ENCODE measurements at regions not wholly inside any gene's neighbourhood (a gene's known extent, or its start where the extent isn't known, plus 50 kb on each side); places are given as distances from the start of the nearest gene placed in this dataset.

DNA sequence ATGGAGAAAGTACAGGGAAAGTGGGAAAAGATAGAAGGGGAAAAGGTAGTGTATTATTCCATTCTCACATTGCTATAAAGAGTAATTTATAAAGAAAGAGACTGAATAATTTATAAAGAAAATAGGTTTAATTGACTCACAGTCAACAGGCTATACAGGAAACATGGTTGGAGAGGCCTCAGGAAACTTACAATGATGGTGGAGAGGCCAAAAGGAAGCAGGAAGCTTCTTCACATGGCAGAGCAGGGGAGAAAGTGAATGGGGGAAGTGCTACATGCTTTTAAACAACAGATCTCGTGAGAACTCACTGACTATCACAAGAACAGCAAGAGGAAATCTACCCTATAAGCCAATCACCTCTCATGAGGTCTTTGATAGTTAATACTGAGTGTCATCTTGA lies 725.0 kb upstream of the FLRT2 start:
- DNase-seq = no peak

DNA sequence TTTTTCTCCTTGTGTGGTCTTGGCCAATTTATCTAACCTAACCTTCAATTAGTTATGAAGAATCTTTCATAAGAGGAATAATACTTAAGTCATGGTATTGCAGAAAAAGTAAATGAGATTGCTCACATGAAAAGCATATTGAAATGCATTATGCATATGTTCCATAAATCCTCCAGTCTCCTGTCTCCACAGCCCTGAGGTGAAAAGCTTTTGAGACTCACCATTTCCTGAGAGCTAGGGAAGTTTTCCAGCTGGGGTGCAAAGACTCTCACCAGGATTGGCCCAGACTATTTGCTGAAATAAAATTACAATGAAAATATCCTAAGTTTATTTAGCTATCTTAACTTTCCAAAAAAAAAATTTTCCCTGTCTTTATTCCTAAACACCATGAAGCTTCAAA lies 723.8 kb upstream of the FLRT2 start:
- DNase-seq = no peak

DNA sequence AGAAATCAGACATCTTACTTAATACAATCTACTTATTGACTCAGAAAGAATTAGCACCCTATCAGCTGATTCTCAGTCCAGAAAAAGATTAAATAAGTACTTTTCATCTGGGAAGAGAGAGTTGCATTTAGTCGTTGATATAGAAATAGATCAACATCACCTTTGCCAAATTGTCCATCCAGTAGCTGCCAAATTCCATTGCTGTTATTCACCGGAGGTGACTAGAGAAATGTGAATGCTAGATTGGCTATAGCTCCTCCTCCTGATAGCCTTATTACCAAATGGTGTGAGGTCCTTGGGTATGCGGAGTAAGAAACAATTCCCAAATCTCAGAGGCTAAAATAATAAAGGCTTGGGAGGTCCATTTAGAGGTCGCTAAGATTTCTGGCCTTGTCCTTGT lies 723.3 kb upstream of the FLRT2 start:
- DNase-seq = no peak

DNA sequence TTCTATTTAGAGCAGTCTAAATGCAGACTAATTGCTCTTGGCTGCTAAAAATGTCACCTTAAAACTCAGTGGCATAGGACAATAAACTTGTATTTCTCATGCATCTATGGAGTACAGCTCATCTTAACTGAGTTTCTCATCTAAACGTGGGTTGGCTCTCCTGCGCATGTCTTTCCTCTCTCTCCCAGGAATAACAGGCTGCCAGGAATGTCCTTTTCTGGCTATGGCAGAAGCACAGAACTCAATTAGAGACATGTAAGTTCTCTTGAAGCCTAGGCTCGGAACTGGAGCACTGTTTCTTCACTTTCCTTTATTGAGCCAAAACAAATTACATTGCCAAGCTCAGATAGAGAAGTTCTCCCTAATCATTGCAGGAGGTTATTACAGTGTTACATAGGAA lies 722.3 kb upstream of the FLRT2 start:
- no peak for DNase-seq

DNA sequence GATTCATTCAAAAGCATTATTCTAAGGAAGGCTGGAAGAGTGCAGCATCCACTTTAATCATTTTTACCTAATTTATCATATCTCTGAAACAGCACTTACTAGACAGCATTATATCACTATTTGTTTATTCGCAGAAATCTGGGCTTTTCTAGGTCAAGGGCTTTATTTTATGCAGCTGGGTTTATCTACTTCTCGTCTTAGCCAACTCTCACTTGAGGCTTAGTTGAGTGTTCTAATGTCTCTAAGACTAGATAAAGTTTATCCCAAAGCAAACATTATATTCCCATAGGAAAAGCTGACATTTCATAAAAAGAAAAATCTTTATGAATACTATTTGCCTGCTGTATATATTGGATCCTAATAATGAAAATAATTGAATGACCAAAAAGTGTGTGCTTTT lies 720.8 kb upstream of the FLRT2 start:
- DNase-seq = no peak

DNA sequence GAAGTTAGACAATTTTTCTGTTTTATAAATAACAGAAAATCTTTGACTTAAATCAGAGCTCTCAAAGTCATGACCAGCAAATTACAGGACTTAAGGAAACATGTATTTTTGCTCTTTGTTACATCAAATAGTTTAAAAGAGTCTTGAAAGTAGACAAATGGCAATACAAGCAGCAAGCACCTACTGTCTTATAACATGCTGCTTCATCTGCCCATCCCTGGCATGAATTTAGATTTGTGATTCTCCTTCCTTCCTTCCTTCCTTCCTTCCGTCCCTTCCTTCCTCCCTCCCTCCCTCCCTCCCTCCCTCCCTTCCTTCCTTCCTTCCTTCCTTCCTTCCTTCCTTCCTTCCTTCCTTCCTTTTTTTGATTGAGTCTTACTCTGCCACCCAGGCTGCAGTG lies 715.6 kb upstream of the FLRT2 start:
- DNase-seq = no peak

DNA sequence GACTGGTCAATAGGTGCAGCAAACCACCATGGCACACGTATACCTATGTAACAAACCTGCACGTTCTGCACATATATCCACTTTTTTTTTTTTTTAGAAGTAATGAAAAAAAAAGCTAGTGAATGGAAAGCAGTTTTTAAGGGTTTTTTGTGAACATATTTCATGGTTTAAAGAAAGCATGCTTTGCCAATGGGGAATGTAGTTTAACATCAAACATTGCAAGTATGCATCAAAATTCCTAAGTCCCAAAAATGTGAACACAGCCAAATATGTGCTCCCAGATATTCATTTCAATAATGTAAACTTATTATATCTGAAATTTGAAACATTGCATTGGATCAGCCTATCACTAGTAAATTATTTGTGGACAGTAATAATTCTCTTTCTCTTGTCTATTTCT lies 710.4 kb upstream of the FLRT2 start:
- no peak for DNase-seq

DNA sequence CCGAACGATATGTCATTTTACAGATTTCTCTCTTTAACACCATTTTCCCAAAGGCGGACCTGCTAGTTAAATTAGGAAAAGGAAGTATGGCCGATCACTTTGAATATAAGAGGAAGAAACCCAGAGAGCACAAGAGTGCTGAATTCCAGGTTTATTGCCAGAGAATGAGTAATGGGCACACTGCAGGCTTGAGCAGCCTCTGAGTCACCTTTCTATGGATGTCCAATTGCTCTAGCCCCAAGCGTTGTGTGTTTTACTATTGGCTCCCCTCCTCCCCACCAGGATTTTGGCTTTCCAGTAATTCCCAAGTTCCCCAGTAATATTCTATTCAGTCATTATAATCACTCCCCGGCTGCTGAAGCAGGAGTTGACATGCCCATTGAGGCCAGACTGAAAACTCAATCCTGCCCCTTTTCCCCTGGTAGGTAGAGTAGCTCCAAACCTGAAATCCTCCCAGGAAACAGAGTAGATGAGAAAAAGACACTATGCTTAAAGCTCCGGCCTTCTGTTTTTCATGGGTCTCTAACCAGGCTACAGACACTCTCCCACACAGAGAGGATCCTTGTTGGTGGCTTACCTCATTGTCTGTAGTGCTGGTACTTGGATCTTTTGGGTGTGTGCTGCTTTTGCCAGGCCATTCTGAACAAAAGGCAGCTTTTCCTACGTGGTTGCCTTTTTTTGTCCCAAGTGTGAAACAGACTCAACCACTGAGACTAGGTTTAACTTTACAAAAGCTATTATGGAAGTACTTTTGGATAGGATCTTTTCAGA lies 704.3 kb upstream of the FLRT2 start:
- DNase-seq = no peak

DNA sequence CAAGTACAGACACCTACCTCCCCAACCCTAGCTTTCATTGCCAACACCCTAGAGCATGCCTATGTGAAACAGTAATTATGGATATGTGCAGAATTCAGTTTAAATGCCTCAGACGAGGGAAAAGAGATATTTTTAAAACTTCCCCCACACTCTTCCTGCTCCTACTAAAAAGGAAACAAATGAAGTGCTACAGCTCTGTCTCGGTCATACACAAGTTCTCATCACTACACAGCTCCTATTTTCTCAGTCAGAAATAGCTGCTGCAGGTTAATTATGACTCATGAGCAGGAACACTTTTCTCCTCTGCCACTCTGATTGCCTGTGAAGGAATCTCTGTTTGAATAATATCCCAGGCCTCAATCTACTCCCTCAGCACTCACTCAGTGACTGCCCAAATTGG lies 703.6 kb upstream of the FLRT2 start:
- DNase-seq = no peak

DNA sequence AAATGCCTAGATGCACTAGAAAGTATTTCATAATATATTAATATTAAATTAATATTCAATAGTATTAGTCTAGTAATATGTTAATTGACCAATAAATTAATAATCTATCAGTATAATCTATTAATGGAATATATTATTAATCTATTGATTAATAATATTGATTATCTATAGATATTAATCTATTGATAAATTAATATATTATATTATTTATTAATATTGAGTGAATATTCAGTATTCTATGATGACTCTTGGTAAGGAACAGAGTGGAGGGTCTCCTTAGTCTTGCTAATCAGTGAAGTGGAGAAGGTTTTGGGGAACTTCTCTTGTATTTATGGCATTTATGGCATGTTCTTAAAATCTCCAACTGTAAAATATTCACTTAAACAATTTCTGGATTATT lies 679.3 kb upstream of the FLRT2 start:
- no peak for DNase-seq

DNA sequence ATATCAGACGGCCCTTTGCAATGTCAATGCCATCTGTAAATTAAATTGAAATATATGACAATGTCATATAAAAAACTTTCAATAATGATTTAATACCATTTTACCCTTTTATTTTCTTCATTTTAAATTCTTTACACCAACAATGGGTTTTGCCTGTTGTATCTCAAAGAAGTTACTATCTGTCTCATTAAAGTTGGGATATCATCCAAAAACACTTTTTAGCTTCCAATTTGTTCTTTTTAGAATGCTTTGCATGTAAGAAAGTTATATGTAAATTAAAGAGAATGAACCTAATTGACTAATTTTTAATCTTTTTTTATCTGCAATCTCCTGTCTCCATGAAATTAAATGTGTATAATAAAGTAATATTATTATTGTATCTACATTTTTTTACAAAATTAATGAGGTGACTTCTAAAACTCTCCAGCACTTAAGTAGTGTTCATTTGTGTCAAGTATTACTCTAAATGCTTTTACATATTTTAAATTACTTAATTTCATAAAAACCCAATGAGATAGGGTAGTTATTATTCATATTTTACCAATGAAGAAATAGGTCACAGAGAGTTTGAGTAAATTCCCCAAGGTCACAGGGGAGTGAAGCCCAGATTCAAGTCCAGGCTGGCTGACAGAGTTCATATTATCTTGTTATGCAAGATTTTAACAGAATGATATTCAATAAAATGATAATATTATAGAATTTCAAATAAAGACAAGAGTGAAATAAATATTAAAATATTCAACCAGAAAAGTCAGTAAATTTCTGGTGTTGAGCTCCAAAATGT lies 673.0 kb upstream of the FLRT2 start:
- DNase-seq = no peak

DNA sequence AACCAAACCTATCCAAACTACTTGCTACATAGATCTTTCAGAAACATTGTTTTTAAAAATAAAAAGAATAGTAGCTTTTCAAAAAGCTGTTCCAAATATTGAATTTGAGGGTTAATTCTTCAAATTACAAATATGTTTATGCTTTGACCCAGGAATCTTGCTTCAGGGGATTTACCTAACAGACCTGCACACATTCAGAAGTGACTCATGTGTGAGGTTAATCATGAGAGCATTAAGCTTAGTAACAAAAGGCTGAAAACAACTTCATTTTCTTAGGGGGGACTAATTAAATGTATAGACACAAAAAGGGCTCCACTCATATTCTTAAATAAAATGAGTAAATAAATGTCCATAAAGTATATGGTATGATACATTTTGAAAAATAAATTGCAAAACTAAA lies 672.4 kb upstream of the FLRT2 start:
- no peak for DNase-seq

DNA sequence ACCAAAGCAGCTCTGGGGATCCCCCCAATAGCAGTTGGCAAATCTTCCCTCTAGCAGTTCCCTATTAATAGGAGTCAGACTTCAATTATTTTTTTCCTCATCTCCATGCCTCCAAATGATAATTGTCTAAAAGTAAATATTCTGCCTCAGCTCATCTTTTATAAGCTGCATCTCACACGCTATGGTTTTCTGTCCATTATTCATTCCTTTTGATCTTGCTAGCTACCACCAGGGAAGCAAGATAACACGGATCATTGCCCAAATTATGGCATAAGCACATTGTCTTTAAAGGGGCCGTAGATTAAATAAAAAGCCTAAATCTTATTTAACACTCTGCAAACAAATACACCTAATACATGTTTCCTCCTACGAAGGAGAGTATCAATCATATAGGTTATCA lies 670.8 kb upstream of the FLRT2 start:
- DNase-seq = no peak

DNA sequence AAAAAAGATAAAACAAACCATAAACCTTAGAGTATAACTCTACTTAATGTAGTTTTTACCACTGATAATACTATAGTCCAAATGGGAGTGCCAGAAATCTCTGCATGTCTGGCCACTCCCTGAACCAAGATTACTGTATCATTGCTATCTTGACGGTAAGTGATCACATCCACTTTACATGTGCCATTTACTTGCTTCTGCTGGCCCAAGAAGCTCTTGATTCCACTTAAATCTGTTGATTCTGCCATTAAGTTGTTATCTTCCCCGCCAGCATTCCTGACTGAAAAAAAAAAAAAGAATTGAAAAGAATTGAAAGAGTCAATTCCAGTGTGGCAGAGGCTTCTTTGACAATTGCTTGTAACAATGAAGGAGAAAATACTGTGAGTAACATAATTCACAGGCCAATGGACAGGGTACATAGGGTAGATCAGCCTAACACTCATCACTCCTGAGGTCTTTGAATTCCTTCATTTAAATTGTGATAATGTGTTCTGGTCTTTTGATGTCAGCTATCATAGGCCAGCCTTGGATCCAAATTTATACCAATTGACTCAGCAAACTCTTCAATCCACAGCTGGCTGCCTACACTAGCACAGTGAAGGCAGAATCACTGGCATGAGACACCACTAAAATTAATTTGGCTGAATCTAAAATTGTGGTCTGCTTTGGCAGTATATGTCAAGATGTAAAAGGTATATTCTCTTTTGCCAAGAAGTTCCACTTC lies 665.2 kb upstream of the FLRT2 start:
- DNase-seq = no peak

DNA sequence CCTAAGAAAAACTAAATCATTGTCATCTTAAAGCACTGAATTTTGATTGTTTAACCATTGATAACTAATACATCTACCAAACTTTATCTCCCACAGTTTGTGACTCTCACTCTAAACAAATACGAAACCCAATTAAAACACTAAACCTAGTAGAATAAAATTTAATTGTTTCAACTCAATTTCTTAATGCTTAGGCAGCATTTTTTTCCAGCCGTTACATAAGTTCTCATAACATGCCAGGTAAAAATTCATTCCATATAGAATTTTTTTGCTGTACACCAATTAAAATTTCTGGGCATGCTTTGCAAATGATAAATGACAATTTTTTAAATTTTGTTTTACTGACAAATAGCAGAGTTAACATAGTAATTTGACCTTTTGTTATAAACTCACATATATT lies 658.2 kb upstream of the FLRT2 start:
- no peak for DNase-seq

DNA sequence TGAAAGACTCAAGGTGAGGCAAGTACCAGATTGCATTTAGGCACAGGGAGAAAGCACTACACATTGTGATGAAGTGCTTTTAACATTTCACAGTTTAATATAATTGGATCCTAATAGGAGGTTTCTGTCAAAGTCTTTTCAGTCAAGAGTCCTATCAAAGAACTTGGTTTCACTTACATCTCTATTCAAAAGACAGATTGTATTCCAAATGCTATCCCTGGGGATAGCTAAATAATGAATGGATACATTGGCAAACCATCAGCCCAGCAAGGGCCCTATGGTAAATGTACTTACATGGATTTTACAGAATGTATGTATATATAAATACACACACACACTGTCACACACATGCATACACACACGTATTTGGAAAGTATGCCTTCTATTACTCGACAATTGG lies 655.5 kb upstream of the FLRT2 start:
- DNase-seq = no peak

DNA sequence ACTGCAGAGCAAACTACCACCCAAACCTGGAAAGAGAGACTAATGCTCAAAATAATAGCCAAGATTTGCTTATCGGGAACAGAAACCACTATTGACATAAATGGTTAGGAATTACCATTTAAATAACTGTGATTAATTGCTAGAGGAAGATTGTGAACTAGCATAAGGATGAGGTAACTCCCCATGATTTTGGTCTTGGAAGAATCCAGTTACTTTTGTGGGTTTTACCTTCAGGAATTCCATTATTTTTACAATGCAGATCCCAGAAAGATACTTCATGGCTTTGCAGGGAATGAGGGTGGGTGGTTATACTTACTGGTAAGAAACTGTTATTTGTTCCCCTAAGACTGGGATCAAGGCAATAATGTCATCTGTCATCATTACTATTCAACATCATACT lies 652.9 kb upstream of the FLRT2 start:
- DNase-seq = no peak

DNA sequence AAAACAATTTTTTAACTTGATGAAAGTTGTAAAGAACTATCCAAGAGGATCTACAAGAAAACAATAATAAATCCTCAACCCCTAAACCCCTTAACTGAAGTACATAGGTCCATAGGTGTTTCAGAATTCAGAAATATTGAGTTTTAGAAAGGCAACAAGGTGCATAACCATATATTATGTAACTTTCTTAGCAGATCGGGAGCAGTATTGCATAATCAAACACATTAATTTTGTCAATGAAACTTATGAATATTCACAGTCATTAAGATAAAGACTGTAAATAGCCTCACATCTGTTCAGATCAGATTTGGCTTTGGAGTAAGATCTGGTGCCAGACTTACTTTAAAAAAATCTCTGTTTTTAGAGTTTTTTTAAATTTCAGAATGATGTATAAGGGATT lies 647.1 kb upstream of the FLRT2 start:
- DNase-seq = no peak

DNA sequence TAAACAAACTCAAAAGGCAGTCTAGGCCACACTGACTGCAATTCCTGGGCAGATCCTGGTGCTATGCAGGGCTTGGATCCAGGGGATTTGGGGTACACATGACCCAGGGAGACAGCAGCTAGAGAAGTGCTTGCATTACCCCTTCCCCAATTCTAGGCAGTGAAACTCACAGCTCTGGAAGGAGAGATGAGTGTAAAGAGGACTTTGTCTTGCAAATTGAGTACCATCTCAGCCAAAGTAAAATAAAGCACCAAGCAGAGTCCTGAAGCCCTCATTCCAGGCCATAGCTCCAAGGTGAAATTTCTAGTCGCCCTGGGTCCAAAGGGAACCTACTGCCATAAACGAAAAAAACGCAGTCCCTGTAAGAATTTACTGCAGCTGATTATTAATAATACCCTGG lies 644.9 kb upstream of the FLRT2 start:
- DNase-seq = no peak

DNA sequence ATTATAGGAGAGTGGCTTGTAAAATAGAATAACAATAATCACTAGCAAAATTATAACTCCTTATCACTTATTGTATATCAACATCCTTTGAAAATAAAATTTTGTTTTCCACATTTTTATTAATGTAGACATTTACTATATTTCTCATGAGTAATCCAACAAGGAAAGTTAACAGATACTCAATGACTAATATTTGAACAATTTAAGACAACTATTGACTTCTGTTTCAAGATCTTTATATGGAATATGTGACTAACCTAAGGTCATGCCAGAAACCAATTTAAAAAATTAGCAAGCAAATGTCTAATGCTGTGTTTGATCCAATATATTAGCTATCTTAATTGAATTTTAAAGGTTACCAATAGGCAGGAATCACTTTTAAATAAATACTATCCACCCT lies 638.5 kb upstream of the FLRT2 start:
- no peak for DNase-seq

DNA sequence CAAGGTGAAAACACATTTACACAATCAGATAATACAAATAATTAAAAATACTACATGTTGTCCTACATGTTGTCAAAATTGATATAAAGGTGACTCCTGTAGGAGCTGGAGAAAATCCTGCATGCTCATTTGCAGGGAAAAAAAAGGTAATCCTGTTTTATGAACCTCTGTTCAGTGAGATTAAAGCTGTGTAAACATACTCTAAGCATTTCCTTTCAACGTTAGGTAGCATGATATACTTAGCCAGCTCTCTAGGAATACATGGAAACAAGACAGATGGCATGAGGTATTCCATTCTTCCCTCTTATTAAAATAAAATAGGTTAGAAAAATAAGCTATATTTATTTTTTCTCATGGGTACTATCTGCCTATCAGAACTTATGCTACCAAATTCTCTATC lies 635.7 kb upstream of the FLRT2 start:
- no peak for DNase-seq

DNA sequence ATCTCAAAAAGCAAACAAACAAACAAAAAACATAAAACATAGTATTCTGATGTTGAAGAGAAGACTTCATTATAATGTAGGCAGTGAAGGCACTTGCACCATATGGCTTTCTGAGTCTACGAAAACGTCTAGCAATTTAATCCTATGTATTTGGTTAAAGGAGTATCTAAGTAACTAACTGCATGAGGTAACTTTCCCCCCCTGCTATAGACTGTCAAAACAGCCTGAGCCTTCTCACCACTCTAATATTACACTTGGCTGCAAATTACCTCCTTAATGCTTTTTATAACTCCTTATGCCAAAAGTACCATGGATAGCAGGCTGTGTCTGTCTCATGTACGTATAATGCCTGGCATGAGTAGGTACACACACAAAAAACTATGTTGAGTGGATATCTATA lies 607.6 kb upstream of the FLRT2 start:
- no peak for DNase-seq

DNA sequence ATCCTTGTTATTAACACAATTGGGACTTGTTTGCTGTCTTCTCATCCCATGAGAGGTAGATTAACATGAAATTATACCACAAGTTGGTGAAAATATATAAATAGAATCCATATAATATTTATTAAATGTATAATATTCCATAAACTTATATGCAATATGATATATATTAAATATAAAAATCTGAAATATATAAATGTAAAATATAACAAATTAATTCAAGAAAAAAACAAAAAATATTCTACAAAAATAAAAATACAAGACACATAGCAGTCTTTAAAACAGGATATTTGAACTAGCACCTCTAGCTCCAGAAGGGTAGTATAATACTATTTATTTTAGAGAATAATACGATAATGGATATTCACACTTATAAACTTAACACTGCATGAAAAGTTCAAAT lies 603.3 kb upstream of the FLRT2 start:
- DNase-seq = no peak
